ENCODE measurements at regions not wholly inside any gene's neighbourhood (a gene's known extent, or its start where the extent isn't known, plus 50 kb on each side); places are given as distances from the start of the nearest gene placed in this dataset.

DNA sequence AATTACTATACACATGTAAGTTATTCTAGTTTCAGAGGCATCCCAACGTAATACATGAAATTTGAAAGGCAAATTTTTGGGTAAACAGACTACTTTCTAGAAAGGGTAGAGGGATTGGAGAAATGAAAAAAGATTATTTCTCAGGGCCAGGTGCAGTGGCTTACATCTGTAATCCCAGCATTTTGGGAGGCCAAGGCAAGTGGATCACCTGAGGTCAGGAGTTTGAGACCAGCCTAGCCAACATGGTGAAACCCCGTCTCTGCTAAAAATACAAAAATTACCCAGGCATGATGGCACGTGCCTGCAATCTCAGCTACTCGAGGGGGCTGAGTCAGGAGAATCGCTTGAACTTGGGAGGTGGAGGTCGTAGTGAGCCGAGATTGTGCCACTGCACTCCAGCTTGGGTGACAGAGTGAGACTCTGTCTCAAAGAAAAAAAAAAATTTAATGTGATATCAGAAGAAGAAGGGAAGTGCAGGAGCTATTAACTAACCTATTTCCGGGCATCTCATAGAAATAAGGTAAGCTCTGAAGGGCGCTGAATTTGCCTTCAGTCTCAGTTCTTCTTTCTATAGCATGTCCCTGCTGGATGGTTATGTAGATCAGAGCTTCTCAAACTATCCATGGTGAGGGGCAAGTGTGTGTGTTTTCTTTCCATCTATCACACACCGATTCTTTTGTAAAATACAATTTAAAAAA lies 100.3 kb upstream of the MTHFD1L start:
- Histone ChIP-seq H3K36me3 (no peaks in the 10 kb centered on the region), H3K4me3 (no peak overlapping the region), H3K4me1 (peaks cover 0 to 8% (median 0%) of the 10 kb centered on the region in 4 donors), H3K9me3 (no peaks in the 10 kb centered on the region), H3K27me3 (no peaks in the 10 kb centered on the region), H3K27ac (no peak overlapping the region)
- in situ Hi-C loops (cut with MboI; ENCODE audit: low pct_ligation_motif_present in 1 of 4, low pct_unique_long_range_greater_than_20kb in 1 of 4, low sequenced_read_pairs in 3 of 4), result no loop called here
- DNase-seq, result no peak
- 67 to 87% methylated on average over 10 of the region's 10 CpGs for WGBS, 2 donors (ENCODE audit: low coverage in 1 of 2)
- TF ChIP-seq, protein P1, sequence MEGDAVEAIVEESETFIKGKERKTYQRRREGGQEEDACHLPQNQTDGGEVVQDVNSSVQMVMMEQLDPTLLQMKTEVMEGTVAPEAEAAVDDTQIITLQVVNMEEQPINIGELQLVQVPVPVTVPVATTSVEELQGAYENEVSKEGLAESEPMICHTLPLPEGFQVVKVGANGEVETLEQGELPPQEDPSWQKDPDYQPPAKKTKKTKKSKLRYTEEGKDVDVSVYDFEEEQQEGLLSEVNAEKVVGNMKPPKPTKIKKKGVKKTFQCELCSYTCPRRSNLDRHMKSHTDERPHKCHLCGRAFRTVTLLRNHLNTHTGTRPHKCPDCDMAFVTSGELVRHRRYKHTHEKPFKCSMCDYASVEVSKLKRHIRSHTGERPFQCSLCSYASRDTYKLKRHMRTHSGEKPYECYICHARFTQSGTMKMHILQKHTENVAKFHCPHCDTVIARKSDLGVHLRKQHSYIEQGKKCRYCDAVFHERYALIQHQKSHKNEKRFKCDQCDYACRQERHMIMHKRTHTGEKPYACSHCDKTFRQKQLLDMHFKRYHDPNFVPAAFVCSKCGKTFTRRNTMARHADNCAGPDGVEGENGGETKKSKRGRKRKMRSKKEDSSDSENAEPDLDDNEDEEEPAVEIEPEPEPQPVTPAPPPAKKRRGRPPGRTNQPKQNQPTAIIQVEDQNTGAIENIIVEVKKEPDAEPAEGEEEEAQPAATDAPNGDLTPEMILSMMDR (IDR thresholded peaks at IDR 0.05), result no peak
- TF ChIP-seq POLR2AphosphoS5 (IDR thresholded peaks at IDR 0.05) (no peak), POLR2A (IDR thresholded peaks at IDR 0.05) (no peak), EP300 (IDR thresholded peaks at IDR 0.05; ENCODE audit: low read depth) (no peak)
- intact Hi-C loops (cut with DNase I; ENCODE audit: low total_unique reads), result no loop called here

DNA sequence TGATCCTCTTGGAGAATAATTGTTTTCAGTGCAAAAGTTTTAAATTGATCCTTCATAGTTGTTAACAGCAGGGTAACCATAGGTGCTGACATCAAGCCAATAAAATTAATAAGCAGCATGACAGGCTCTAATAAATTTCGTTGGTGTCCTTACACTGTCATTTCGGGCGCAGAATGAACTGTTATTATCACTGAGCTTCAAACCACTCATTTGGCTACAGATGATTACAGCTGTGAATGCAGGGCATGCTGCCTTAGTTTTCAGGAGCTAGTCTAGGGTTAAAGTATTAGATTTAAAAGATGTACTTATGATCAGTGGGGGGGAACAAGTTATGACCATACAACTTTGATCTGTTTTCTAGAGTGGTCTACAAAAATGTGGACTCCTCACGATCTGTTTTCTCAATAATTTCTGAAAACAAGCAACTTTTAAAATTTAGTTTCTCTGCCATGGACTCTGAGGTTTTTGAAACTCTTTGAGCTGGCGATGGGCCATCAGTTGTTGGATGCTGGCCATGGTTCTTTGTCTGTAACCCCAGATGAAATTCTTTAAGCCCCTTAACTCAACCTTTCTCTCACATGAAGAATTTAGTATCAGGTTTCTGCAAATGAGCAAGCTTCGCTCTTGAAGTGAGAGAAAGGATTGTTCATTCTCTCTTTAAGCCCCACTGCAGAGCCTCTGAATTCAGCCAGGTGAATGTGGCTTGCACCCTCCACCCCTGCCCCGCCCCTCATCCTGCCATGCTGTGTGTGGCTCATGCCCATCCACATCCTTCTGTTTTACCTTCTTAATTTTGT lies 99.1 kb upstream of the MTHFD1L start:
- H3K27me3 ChIP-seq, result no peaks in the 10 kb centered on the region
- in situ Hi-C loops (cut with MboI; ENCODE audit: low pct_ligation_motif_present in 1 of 4, low pct_unique_long_range_greater_than_20kb in 1 of 4, low sequenced_read_pairs in 3 of 4) (no loop called here), intact Hi-C loops (cut with DNase I; ENCODE audit: low total_unique reads) (no loop called here)
- peaks cover 0 to 8% (median 0%) of the 10 kb centered on the region in 4 donors for H3K4me1 ChIP-seq
- DNase-seq, result no peak
- no peak overlapping the region for H3K4me3 ChIP-seq
- H3K36me3 ChIP-seq, result no peaks in the 10 kb centered on the region
- H3K27ac ChIP-seq, result no peak overlapping the region
- H3K9me3 ChIP-seq, result no peaks in the 10 kb centered on the region
- TF ChIP-seq, protein P1 (IDR thresholded peaks at IDR 0.05), result no peak
- TF ChIP-seq POLR2AphosphoS5 (IDR thresholded peaks at IDR 0.05) (no peak), POLR2A (IDR thresholded peaks at IDR 0.05) (no peak), EP300 (IDR thresholded peaks at IDR 0.05; ENCODE audit: low read depth) (no peak)
- 75 to 89% methylated on average over 6 to 7 of the region's 7 CpGs for WGBS, 2 donors (ENCODE audit: low coverage in 1 of 2)

DNA sequence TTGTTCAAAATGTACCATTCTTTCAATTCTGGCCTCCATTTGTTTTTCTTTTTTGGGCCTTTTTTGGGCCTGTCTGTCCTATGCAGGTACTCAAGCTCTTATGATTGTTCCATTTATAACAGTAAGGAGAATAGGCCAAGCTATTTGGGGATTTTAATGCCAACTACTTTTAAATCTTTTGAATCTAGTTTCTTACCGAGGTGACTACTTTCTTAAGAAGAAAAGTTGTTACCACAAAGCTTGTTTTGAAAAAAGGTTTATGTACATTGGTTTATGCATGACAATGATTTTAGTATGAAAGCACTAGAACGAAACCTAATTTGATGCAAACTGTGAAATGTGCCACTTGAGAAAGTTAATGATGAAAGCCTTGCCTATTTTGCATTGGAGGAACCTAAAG lies 98.3 kb upstream of the MTHFD1L start:
- in situ Hi-C loops (cut with MboI; ENCODE audit: low pct_ligation_motif_present in 1 of 4, low pct_unique_long_range_greater_than_20kb in 1 of 4, low sequenced_read_pairs in 3 of 4) (no loop called here), intact Hi-C loops (cut with DNase I; ENCODE audit: low total_unique reads) (no loop called here)
- H3K27ac ChIP-seq, result no peak overlapping the region
- 72 to 75% methylated on average over 2 of the region's 2 CpGs for WGBS, 2 donors (ENCODE audit: low coverage in 1 of 2)
- H3K4me1 ChIP-seq, result peaks cover 0 to 8% (median 0%) of the 10 kb centered on the region in 4 donors
- TF ChIP-seq POLR2AphosphoS5 (IDR thresholded peaks at IDR 0.05) (no peak), POLR2A (IDR thresholded peaks at IDR 0.05) (no peak), EP300 (IDR thresholded peaks at IDR 0.05; ENCODE audit: low read depth) (no peak)
- TF ChIP-seq, protein P1 (IDR thresholded peaks at IDR 0.05), result no peak
- no peak overlapping the region for H3K4me3 ChIP-seq
- H3K36me3 ChIP-seq, result no peaks in the 10 kb centered on the region
- H3K27me3 ChIP-seq, result no peaks in the 10 kb centered on the region
- DNase-seq, result no peak
- H3K9me3 ChIP-seq, result no peaks in the 10 kb centered on the region

DNA sequence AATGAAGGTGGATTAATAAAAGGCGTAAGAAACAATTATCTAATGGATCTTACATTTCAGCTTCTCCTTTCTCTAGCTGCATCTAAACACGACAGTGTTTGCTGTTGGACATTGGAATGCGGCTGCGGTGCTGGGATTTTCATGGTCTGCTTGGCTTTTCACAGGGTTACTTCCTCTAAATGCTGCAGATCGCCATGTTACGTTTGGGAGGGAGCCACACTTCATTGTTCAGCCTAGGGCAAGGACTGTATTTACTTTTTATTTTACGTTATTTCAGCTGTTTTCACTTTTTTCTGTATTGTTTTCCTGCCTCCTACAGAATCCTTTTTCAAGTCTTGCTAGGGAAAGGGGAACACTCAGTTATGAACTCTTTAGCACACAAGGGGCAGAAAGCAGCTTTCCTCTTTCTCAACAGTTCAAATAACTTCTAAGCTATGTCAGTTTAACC lies 97.9 kb upstream of the MTHFD1L start:
- intact Hi-C loops (cut with DNase I; ENCODE audit: low total_unique reads), result no loop called here
- WGBS, 2 donors (ENCODE audit: low coverage in 1 of 2), result 70 to 75% methylated on average over 7 of the region's 7 CpGs

More for the DNA sequence above, 97.9 kb upstream of the MTHFD1L start:
- H3K4me1 ChIP-seq, result peaks cover 0 to 8% (median 0%) of the 10 kb centered on the region in 4 donors
- no peaks in the 10 kb centered on the region for H3K36me3 ChIP-seq
- H3K27me3 ChIP-seq, result no peaks in the 10 kb centered on the region
- no peaks in the 10 kb centered on the region for H3K9me3 ChIP-seq
- TF ChIP-seq, protein P1 (IDR thresholded peaks at IDR 0.05), result no peak
- no peak for TF ChIP-seq EP300 (IDR thresholded peaks at IDR 0.05; ENCODE audit: low read depth)
- H3K4me3 ChIP-seq, result no peak overlapping the region
- DNase-seq, result no peak
- H3K27ac ChIP-seq, result peak overlapping the region in 1 of 4 donors; percentile 11
- in situ Hi-C loops (cut with MboI; ENCODE audit: low pct_ligation_motif_present in 1 of 4, low pct_unique_long_range_greater_than_20kb in 1 of 4, low sequenced_read_pairs in 3 of 4), result no loop called here
